Caco-2 (cell line): ENCODE measurements at regions not wholly inside any gene's neighbourhood (a gene's known extent, or its start where the extent isn't known, plus 50 kb on each side); places are given as distances from the start of the nearest gene placed in this dataset.

ENCODE experiments used
- BruUV-seq: library from RNA; stranded (reverse); fragments of 400-500 nt; replicated peaks from 2 replicates; lab custom pipeline; 2021; lab: Mats Ljungman, UMichigan
- CTCF ChIA-PET: fragments of 300-600 bp; sonication (Branson Sonifier 250); formaldehyde crosslinking; loops from one replicate; lab custom pipeline; 2022; ENCODE audit warnings: antibody characterized with exemption; lab: Charles Lee
- POLR2A ChIA-PET: fragments of 300-600 bp; sonication (Branson Sonifier 250); formaldehyde crosslinking; loops from one replicate; lab custom pipeline; 2022; ENCODE audit warnings: antibody characterized with exemption; lab: Charles Lee
- DNase-seq, 2 experiments: peaks; one replicate each; pipeline versions ENCODE4 v3.0.0 to v3.0.0-alpha.2; 2020 to 2022
- H3K27me3 ChIP-seq: replicated peaks from 2 replicates; pipeline ENCODE4 v1.6.0; 2011; ENCODE audit warnings: low read length; ENCODE audit not compliant: control insufficient read depth, insufficient read depth
- H3K36me3 ChIP-seq: 2 replicates; pipeline ENCODE4 v1.5.1; 2011; ENCODE audit warnings: low read length; ENCODE audit not compliant: control insufficient read depth, insufficient read depth
- H3K4me1 ChIP-seq: fragments of 250-450 bp; sonication (Bioruptor Pico); 2 replicates; pipeline ENCODE4 v1.5.1; 2020; ENCODE audit warnings: mild to moderate bottlenecking
- H3K4me3 ChIP-seq: 2 replicates; pipeline ENCODE4 v1.5.1; 2011; ENCODE audit warnings: low read depth, mild to moderate bottlenecking, control low read depth, low read length
- H3K9me3 ChIP-seq: fragments of 250-450 bp; sonication (Bioruptor Pico); 2 replicates; pipeline ENCODE4 v1.5.1; 2020; ENCODE audit warnings: mild to moderate bottlenecking, moderate library complexity
- H3K27ac Mint-ChIP-seq: one replicate; pipeline ENCODE4 v1.8.0; 2022; ENCODE audit warnings: mixed read lengths; ENCODE audit not compliant: unreplicated experiment
- H3K27me3 Mint-ChIP-seq: one replicate; pipeline ENCODE4 v1.8.0; 2022; ENCODE audit warnings: mixed read lengths; ENCODE audit not compliant: insufficient read depth, unreplicated experiment
- H3K36me3 Mint-ChIP-seq: one replicate; pipeline ENCODE4 v1.8.0; 2022; ENCODE audit warnings: mild to moderate bottlenecking, mixed read lengths; ENCODE audit not compliant: insufficient read depth, unreplicated experiment
- H3K4me1 Mint-ChIP-seq: one replicate; pipeline ENCODE4 v1.8.0; 2022; ENCODE audit warnings: low read depth, mixed read lengths; ENCODE audit not compliant: unreplicated experiment
- H3K4me3 Mint-ChIP-seq: one replicate; pipeline ENCODE4 v1.8.0; 2022; ENCODE audit warnings: mild to moderate bottlenecking, moderate library complexity, mixed read lengths; ENCODE audit not compliant: unreplicated experiment
- H3K9me3 Mint-ChIP-seq: one replicate; pipeline ENCODE4 v1.8.0; 2022; ENCODE audit warnings: mixed read lengths; ENCODE audit not compliant: unreplicated experiment
- CTCF ChIP-seq, 2 experiments: fragments of 200-600 bp in 1 of 2; IDR thresholded peaks; 1 replicate in 1 of 2; 2 replicates in 1 of 2; pipeline versions ENCODE4 v1.5.1 to v1.8.0; 2011 to 2022; ENCODE audit warnings: antibody characterized with exemption in 1 of 2, control low read depth in 1 of 2, inconsistent platforms in 1 of 2, low read depth in 1 of 2, low read length in 1 of 2, mild to moderate bottlenecking in 1 of 2, moderate library complexity in 1 of 2; ENCODE audit not compliant: insufficient read depth in 1 of 2, severe bottlenecking in 1 of 2, unreplicated experiment in 1 of 2
- intact Hi-C: fragments of 100-400 bp; cut with micrococcal nuclease; formaldehyde crosslinking; loops from one replicate; pipeline ENCODE4 v1.10.0; 2022; ENCODE audit not compliant: unreplicated experiment

GRCh38 chr5:89428624-89429023 is 545.6 kb upstream of the MEF2C start:
- Histone ChIP-seq H3K4me1 (no peaks in the 10 kb centered on the region), H3K4me3 (no peak overlapping the region), H3K36me3 (no peaks in the 10 kb centered on the region), H3K9me3 (no peaks in the 10 kb centered on the region), H3K27me3 (no peaks in the 10 kb centered on the region)
- intact Hi-C loops: no loop called here
- Mint-ChIP-seq H3K36me3 (no peaks in the 10 kb centered on the region), H3K9me3 (no peaks in the 10 kb centered on the region), H3K27ac (no peak overlapping the region), H3K4me3 (no peak overlapping the region), H3K27me3 (peaks cover 5% of the 10 kb centered on the region), H3K4me1 (no peaks in the 10 kb centered on the region)
- no peak for TF ChIP-seq CTCF (IDR thresholded peaks at IDR 0.05; ENCODE audit: insufficient read depth in 1 of 2, low read depth in 1 of 2, low read length in 1 of 2, severe bottlenecking in 1 of 2, unreplicated experiment in 1 of 2)
- ChIA-PET POLR2A (no interaction called here), CTCF (no interaction called here)
- BruUV-seq: no TSS peak
- no peak for DNase-seq

- Mint-ChIP-seq H3K27ac (no peak overlapping the region), H3K4me3 (no peak overlapping the region), H3K9me3 (no peaks in the 10 kb centered on the region), H3K36me3 (no peaks in the 10 kb centered on the region), H3K4me1 (no peaks in the 10 kb centered on the region), H3K27me3 (peaks cover 3% of the 10 kb centered on the region)
- TF ChIP-seq CTCF (IDR thresholded peaks at IDR 0.05; ENCODE audit: insufficient read depth in 1 of 2, low read depth in 1 of 2, low read length in 1 of 2, severe bottlenecking in 1 of 2, unreplicated experiment in 1 of 2): no peak
- BruUV-seq: no TSS peak
- Histone ChIP-seq H3K36me3 (no peaks in the 10 kb centered on the region), H3K9me3 (no peaks in the 10 kb centered on the region; the same call in 1 of the 2 replicates), H3K4me1 (no peaks in the 10 kb centered on the region), H3K27me3 (no peaks in the 10 kb centered on the region), H3K4me3 (no peak overlapping the region)
- ChIA-PET POLR2A (no interaction called here), CTCF (no interaction called here)
- DNase-seq: no peak
- intact Hi-C loops: no loop called here
Measured at GRCh38 chr5:89425062-89425461, 542.1 kb upstream of the MEF2C start.

GRCh38 chr5:89421035-89421434 is 538.1 kb upstream of the MEF2C start:
- H3K4me3 ChIP-seq: no peak overlapping the region
- no TSS peak for BruUV-seq
- Mint-ChIP-seq H3K9me3 (no peaks in the 10 kb centered on the region), H3K4me3 (no peak overlapping the region), H3K27ac (no peak overlapping the region), H3K4me1 (no peaks in the 10 kb centered on the region), H3K27me3 (peaks cover 3% of the 10 kb centered on the region), H3K36me3 (no peaks in the 10 kb centered on the region)
- POLR2A ChIA-PET: no interaction called here
- intact Hi-C loops: no loop called here
- CTCF ChIA-PET: no interaction called here
- H3K36me3 ChIP-seq: no peaks in the 10 kb centered on the region
- no peak for TF ChIP-seq CTCF (IDR thresholded peaks at IDR 0.05; ENCODE audit: insufficient read depth in 1 of 2, low read depth in 1 of 2, low read length in 1 of 2, severe bottlenecking in 1 of 2, unreplicated experiment in 1 of 2)
- DNase-seq: no peak
- no peaks in the 10 kb centered on the region; the same call in 1 of the 2 replicates for H3K9me3 ChIP-seq
- no peaks in the 10 kb centered on the region for H3K27me3 ChIP-seq
- no peaks in the 10 kb centered on the region for H3K4me1 ChIP-seq
